A673 (cell line): ENCODE measurements at regions not wholly inside any gene's neighbourhood (a gene's known extent, or its start where the extent isn't known, plus 50 kb on each side); places are given as distances from the start of the nearest gene placed in this dataset.

Experiments used
- CTCF ChIP-seq: fragments of 300-800, 200-600 bp; sonication (generic); conservative IDR thresholded peaks from 2 replicates; pipeline ENCODE4 v1.5.1; 2017; ENCODE audit warnings: low read depth, mild to moderate bottlenecking, antibody characterized with exemption, low read length, moderate library complexity, mixed read lengths
- EZH2 ChIP-seq: fragments of 200-600 bp; sonication (generic); IDR thresholded peaks from 2 replicates; pipeline ENCODE4 v1.6.1; 2017; ENCODE audit warnings: borderline replicate concordance, low read depth, mild to moderate bottlenecking, mixed read lengths, antibody characterized with exemption, low read length; ENCODE audit not compliant: poor library complexity, severe bottlenecking

- TF ChIP-seq CTCF (no peak), EZH2 (no peak)
These were observed 66.1 kb upstream of the IQCM start for GRCh38 chr4:149881744-149882143.
